H9 (cell line): ENCODE measurements at regions not wholly inside any gene's neighbourhood (a gene's known extent, or its start where the extent isn't known, plus 50 kb on each side); places are given as distances from the start of the nearest gene placed in this dataset.

ENCODE experiments used
- DNase-seq: peaks from one replicate; pipeline ENCODE4 v3.0.0-alpha.2; 2017
- H2AFZ ChIP-seq: one replicate; pipeline ENCODE4 v1.6.1; 2013; ENCODE audit warnings: mild to moderate bottlenecking, low read length, control low read depth, moderate library complexity
- H2AK5ac ChIP-seq: 2 replicates; pipeline ENCODE4 v1.6.1; 2013; ENCODE audit warnings: low read length, control low read depth, mixed read lengths; ENCODE audit not compliant: insufficient read length
- H2BK120ac ChIP-seq: one replicate; pipeline ENCODE4 v1.6.1; 2013; ENCODE audit warnings: low read depth, mild to moderate bottlenecking, low read length, control low read depth, inconsistent platforms; ENCODE audit not compliant: poor library complexity, severe bottlenecking
- H2BK12ac ChIP-seq: 2 replicates; pipeline ENCODE4 v1.6.1; 2013; ENCODE audit warnings: low read length, control low read depth, mixed read lengths, low read depth; ENCODE audit not compliant: insufficient read length
- H2BK15ac ChIP-seq: 2 replicates; pipeline ENCODE4 v1.6.1; 2013; ENCODE audit warnings: low read depth, low read length, control low read depth
- H2BK20ac ChIP-seq: one replicate; pipeline ENCODE4 v1.6.1; 2013; ENCODE audit warnings: low read depth, mild to moderate bottlenecking, low read length, control low read depth, inconsistent platforms; ENCODE audit not compliant: poor library complexity, severe bottlenecking
- H2BK5ac ChIP-seq: 2 replicates; pipeline ENCODE4 v1.6.1; 2013; ENCODE audit warnings: low read length, control low read depth, mixed read lengths; ENCODE audit not compliant: insufficient read length
- H3K14ac ChIP-seq: 2 replicates; pipeline ENCODE4 v1.6.1; 2013; ENCODE audit warnings: low read length, control low read depth; ENCODE audit not compliant: insufficient read depth
- H3K18ac ChIP-seq: 2 replicates; pipeline ENCODE4 v1.6.1; 2013; ENCODE audit warnings: low read depth, mild to moderate bottlenecking, mixed read lengths, low read length, control low read depth; ENCODE audit not compliant: insufficient read length
- H3K23ac ChIP-seq: 2 replicates; pipeline ENCODE4 v1.6.1; 2013; ENCODE audit warnings: low read length, control low read depth, mixed read lengths, low read depth; ENCODE audit not compliant: insufficient read length
- H3K23me2 ChIP-seq: 2 replicates; pipeline ENCODE4 v1.6.1; 2013; ENCODE audit warnings: low read depth, mild to moderate bottlenecking, mixed read lengths, low read length, control low read depth; ENCODE audit not compliant: insufficient read length, poor library complexity, severe bottlenecking
- H3K27ac ChIP-seq: 2 replicates; pipeline ENCODE4 v1.5.1; 2013; ENCODE audit warnings: low read length, control low read depth, mixed read lengths, low read depth; ENCODE audit not compliant: insufficient read length
- H3K27me3 ChIP-seq: 2 replicates; pipeline ENCODE4 v1.6.1; 2013; ENCODE audit warnings: low read length, control low read depth, inconsistent platforms; ENCODE audit not compliant: insufficient read depth
- H3K4ac ChIP-seq: 2 replicates; pipeline ENCODE4 v1.6.1; 2013; ENCODE audit warnings: low read depth, mild to moderate bottlenecking, control low read depth, inconsistent platforms, low read length, moderate library complexity
- H3K4me1 ChIP-seq: 2 replicates; pipeline ENCODE4 v1.6.1; 2013; ENCODE audit warnings: low read length, control low read depth, inconsistent platforms; ENCODE audit not compliant: insufficient read depth
- H3K4me2 ChIP-seq: 2 replicates; pipeline ENCODE4 v1.6.1; 2013; ENCODE audit warnings: low read length, control low read depth, mixed read lengths; ENCODE audit not compliant: insufficient read length, insufficient read depth
- H3K56ac ChIP-seq: 2 replicates; pipeline ENCODE4 v1.6.1; 2013; ENCODE audit warnings: low read depth, mild to moderate bottlenecking, mixed read lengths, low read length, control low read depth; ENCODE audit not compliant: insufficient read length
- H3K79me1 ChIP-seq: 2 replicates; pipeline ENCODE4 v1.6.1; 2013; ENCODE audit warnings: low read depth, mild to moderate bottlenecking, moderate library complexity, low read length, control low read depth, inconsistent platforms; ENCODE audit not compliant: insufficient read depth, poor library complexity, severe bottlenecking
- H3K79me2 ChIP-seq: 2 replicates; pipeline ENCODE4 v1.6.1; 2013; ENCODE audit warnings: low read length, control low read depth, inconsistent platforms; ENCODE audit not compliant: insufficient read depth
- H3K9ac ChIP-seq: 2 replicates; pipeline ENCODE4 v1.6.1; 2013; ENCODE audit warnings: low read length, control low read depth, mixed read lengths; ENCODE audit not compliant: insufficient read length; ENCODE audit errors: extremely low read depth
- H3K9me3 ChIP-seq: one replicate; pipeline ENCODE4 v1.6.1; 2013; ENCODE audit warnings: low read depth, low read length, inconsistent platforms; ENCODE audit not compliant: control insufficient read depth
- H3T11ph ChIP-seq: one replicate; pipeline ENCODE4 v1.6.1; 2013; ENCODE audit warnings: mild to moderate bottlenecking, low read length, control low read depth, inconsistent platforms
- H4K20me1 ChIP-seq: one replicate; pipeline ENCODE4 v1.6.1; 2013; ENCODE audit not compliant: control insufficient read depth, insufficient read length, insufficient read depth
- H4K5ac ChIP-seq: 2 replicates; pipeline ENCODE4 v1.6.1; 2013; ENCODE audit warnings: low read depth, mild to moderate bottlenecking, mixed read lengths, low read length, control low read depth; ENCODE audit not compliant: insufficient read length
- H4K8ac ChIP-seq: replicated peaks from 2 replicates; pipeline ENCODE4 v1.6.1; 2013; ENCODE audit warnings: low read length, control low read depth, mixed read lengths, low read depth; ENCODE audit not compliant: insufficient read length
- H4K91ac ChIP-seq: 2 replicates; pipeline ENCODE4 v1.6.1; 2013; ENCODE audit warnings: low read depth, mild to moderate bottlenecking, moderate library complexity, mixed read lengths, low read length, control low read depth; ENCODE audit not compliant: insufficient read length
- H3K27ac Mint-ChIP-seq, 3 experiments: 2 replicates in 2 of 3; 3 replicates in 1 of 3; pipeline ENCODE4 v1.8.0; 2020 to 2021; ENCODE audit warnings: mixed read lengths in 3 of 3, mild to moderate bottlenecking in 1 of 3, moderate library complexity in 1 of 3
- H3K27me3 Mint-ChIP-seq: 2 replicates; pipeline ENCODE4 v1.8.0; 2021; ENCODE audit warnings: low read depth, mild to moderate bottlenecking, moderate library complexity, mixed read lengths
- H3K36me3 Mint-ChIP-seq, 3 experiments: 2 replicates in 2 of 3; 3 replicates in 1 of 3; pipeline ENCODE4 v1.8.0; 2020 to 2021; ENCODE audit warnings: low read depth in 3 of 3, mixed read lengths in 3 of 3; ENCODE audit not compliant: insufficient read depth in 1 of 3
- H3K4me1 Mint-ChIP-seq, 2 experiments: 2 replicates each; pipeline ENCODE4 v1.8.0; 2020; ENCODE audit warnings: mixed read lengths in 2 of 2
- H3K4me3 Mint-ChIP-seq, 2 experiments: 2 replicates in 1 of 2; 3 replicates in 1 of 2; pipeline ENCODE4 v1.8.0; 2020 to 2021; ENCODE audit warnings: mild to moderate bottlenecking in 2 of 2, mixed read lengths in 2 of 2, moderate library complexity in 1 of 2
- H3K9me3 Mint-ChIP-seq, 2 experiments: 2 replicates in 1 of 2; 3 replicates in 1 of 2; pipeline ENCODE4 v1.8.0; 2020; ENCODE audit warnings: mild to moderate bottlenecking in 2 of 2, mixed read lengths in 2 of 2, moderate library complexity in 1 of 2
- WGBS: extraction: QIAGEN DNeasy Blood & Tissue Kit; methylation state at CpG from one replicate; pipeline ENCODE4 v1.1.7; 2013; ENCODE audit warnings: missing lambda C conversion rate, low lambda C conversion rate, mixed read lengths; ENCODE audit not compliant: insufficient read length; ENCODE audit errors: extremely low coverage; 5-methylcytosine and 5-hydroxymethylcytosine counted together
- TF ChIP-seq, protein P1 (sequence below): fragments of 200-600 bp; sonication (generic); conservative IDR thresholded peaks from 3 replicates; pipeline ENCODE4 v1.8.0; 2021; ENCODE audit warnings: antibody characterized with exemption, mild to moderate bottlenecking

DNA sequence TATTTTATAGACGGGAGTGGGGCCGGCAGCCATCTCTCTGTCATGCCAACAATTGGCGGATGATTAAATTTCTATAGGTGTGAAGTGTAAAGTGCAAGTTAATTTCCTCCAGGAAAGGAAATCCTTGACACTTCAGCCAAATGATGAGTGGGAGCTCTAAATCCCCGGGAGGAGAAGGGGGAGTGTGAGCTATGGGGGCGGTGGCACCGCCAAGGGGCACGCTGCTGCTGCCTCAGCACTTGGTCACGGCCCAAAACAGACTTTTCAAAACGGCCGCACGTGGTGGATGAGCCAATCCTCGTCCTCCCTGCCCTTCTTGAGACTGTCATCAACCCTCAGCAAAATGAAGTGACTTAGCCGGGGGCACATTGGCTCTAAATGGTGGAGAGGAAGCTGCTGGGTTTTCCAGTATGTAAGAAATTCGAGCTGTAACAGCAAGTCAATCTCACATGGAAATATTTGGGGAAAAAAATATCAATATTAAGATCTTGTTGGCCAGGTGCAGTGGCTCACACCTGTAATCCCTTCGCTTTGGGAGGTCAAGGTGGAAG is 200.8 kb downstream of the TFCP2L1 start:
- Mint-ChIP-seq H3K36me3 (no peaks in the 10 kb centered on the region), H3K4me1 (peaks cover 0 to 4% of the 10 kb centered on the region in 2 experiments; a peak in 2 of 4 replicates), H3K9me3 (no peaks in the 10 kb centered on the region), H3K4me3 (no peak overlapping the region), H3K27me3 (peaks cover 24% of the 10 kb centered on the region), H3K27ac (no peak overlapping the region)
- Histone ChIP-seq H2AFZ (no peak overlapping the region), H3T11ph (no peak overlapping the region), H3K4me1 (no peaks in the 10 kb centered on the region), H2BK120ac (no peak overlapping the region), H3K23me2 (no peaks in the 10 kb centered on the region), H4K5ac (no peak overlapping the region), H2BK15ac (no peak overlapping the region), H2BK12ac (no peak overlapping the region), H3K27ac (no peak overlapping the region), H3K79me1 (no peaks in the 10 kb centered on the region), H3K23ac (no peak overlapping the region), H3K56ac (no peak overlapping the region), H3K4me2 (no peak overlapping the region), H2BK20ac (no peak overlapping the region), H3K79me2 (no peaks in the 10 kb centered on the region), H2AK5ac (no peak overlapping the region), H3K14ac (no peak overlapping the region), H3K18ac (no peak overlapping the region), H4K20me1 (no peaks in the 10 kb centered on the region), H3K27me3 (no peaks in the 10 kb centered on the region; the same call in 1 of the 2 replicates), H3K4ac (no peak overlapping the region), H4K8ac (no peak overlapping the region), H2BK5ac (no peak overlapping the region), H3K9me3 (no peaks in the 10 kb centered on the region), H4K91ac (no peak overlapping the region), H3K9ac (no peak overlapping the region)
- WGBS = no CpG with 5 or more reads among the region's 15 CpGs
- TF ChIP-seq, protein P1, sequence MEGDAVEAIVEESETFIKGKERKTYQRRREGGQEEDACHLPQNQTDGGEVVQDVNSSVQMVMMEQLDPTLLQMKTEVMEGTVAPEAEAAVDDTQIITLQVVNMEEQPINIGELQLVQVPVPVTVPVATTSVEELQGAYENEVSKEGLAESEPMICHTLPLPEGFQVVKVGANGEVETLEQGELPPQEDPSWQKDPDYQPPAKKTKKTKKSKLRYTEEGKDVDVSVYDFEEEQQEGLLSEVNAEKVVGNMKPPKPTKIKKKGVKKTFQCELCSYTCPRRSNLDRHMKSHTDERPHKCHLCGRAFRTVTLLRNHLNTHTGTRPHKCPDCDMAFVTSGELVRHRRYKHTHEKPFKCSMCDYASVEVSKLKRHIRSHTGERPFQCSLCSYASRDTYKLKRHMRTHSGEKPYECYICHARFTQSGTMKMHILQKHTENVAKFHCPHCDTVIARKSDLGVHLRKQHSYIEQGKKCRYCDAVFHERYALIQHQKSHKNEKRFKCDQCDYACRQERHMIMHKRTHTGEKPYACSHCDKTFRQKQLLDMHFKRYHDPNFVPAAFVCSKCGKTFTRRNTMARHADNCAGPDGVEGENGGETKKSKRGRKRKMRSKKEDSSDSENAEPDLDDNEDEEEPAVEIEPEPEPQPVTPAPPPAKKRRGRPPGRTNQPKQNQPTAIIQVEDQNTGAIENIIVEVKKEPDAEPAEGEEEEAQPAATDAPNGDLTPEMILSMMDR = no peak
- DNase-seq = no peak
